CD14-positive monocyte (primary cell): ENCODE measurements at regions not wholly inside any gene's neighbourhood (a gene's known extent, or its start where the extent isn't known, plus 50 kb on each side); places are given as distances from the start of the nearest gene placed in this dataset.
"Not testable (repeated sequence)": the region's sequence is repeated elsewhere in the genome, so short reads cannot be mapped to it uniquely, and the experiment has no call there.

Experiments
- DNase-seq, 3 donors: peaks; one replicate each; pipeline ENCODE4 v3.0.0-alpha.2; 2011 to 2022
- H2AFZ ChIP-seq: 2 replicates; pipeline ENCODE4 v1.6.0; 2012; ENCODE audit warnings: mild to moderate bottlenecking, low read depth, low read length, inconsistent platforms; ENCODE audit not compliant: insufficient read depth, poor library complexity, severe bottlenecking
- H3K27ac ChIP-seq, 2 donors: 1 replicate in 1 of 2; 2 replicates in 1 of 2; pipeline ENCODE4 v1.5.1; 2012 to 2013; ENCODE audit warnings: low read length in 2 of 2, control low read depth in 1 of 2, inconsistent platforms in 1 of 2, low read depth in 1 of 2, mild to moderate bottlenecking in 1 of 2
- H3K27me3 ChIP-seq, 2 donors: one replicate each; pipeline versions ENCODE4 v1.6.0 to v1.6.1; 2011 to 2013; ENCODE audit warnings: low read length in 2 of 2; ENCODE audit not compliant: control insufficient read depth in 2 of 2, insufficient read depth in 2 of 2
- H3K36me3 ChIP-seq, 2 donors: replicated peaks in 1 of 2; 1 replicate in 1 of 2; 2 replicates in 1 of 2; pipeline versions ENCODE4 v1.5.1 to v1.6.1; 2012 to 2013; ENCODE audit warnings: low read length in 2 of 2, control low read depth in 1 of 2, inconsistent platforms in 1 of 2, mild to moderate bottlenecking in 1 of 2; ENCODE audit not compliant: insufficient read depth in 2 of 2, control insufficient read depth in 1 of 2
- H3K4me1 ChIP-seq, 2 donors: 1 replicate in 1 of 2; 2 replicates in 1 of 2; pipeline versions ENCODE4 v1.5.1 to v1.6.1; 2012 to 2013; ENCODE audit warnings: low read length in 2 of 2, control low read depth in 1 of 2, inconsistent platforms in 1 of 2, mild to moderate bottlenecking in 1 of 2, moderate library complexity in 1 of 2; ENCODE audit not compliant: insufficient read depth in 2 of 2, control insufficient read depth in 1 of 2
- H3K4me2 ChIP-seq: replicated peaks from 2 replicates; pipeline ENCODE3; 2012; ENCODE audit warnings: low read length, moderate library complexity, mild to moderate bottlenecking; ENCODE audit not compliant: poor library complexity, severe bottlenecking; ENCODE audit errors: extremely low read depth
- H3K4me3 ChIP-seq, 3 experiments: fragments of 200-600 bp in 1 of 3; sonication (generic) in 1 of 3; replicated peaks in 1 of 3; 1 replicate in 2 of 3; 2 replicates in 1 of 3; pipeline ENCODE4 v1.5.1; 2011 to 2013; ENCODE audit warnings: low read length in 3 of 3, mild to moderate bottlenecking in 3 of 3, control low read depth in 2 of 3, low read depth in 2 of 3, inconsistent platforms in 1 of 3, moderate library complexity in 1 of 3
- H3K79me2 ChIP-seq: 2 replicates; pipeline ENCODE4 v1.6.0; 2012; ENCODE audit warnings: mild to moderate bottlenecking, control low read depth, inconsistent platforms, low read length, moderate library complexity; ENCODE audit not compliant: insufficient read depth
- H3K9ac ChIP-seq: 2 replicates; pipeline ENCODE4 v1.6.0; 2017; ENCODE audit warnings: low read length, mild to moderate bottlenecking; ENCODE audit not compliant: insufficient read depth, poor library complexity, severe bottlenecking
- H3K9me3 ChIP-seq, 2 donors: replicated peaks in 1 of 2; 1 replicate in 1 of 2; 2 replicates in 1 of 2; pipeline versions ENCODE4 v1.5.1 to v1.6.1; 2012 to 2013; ENCODE audit warnings: low read length in 2 of 2, control low read depth in 1 of 2; ENCODE audit not compliant: control insufficient read depth in 1 of 2, insufficient read depth in 1 of 2
- H4K20me1 ChIP-seq: 2 replicates; pipeline ENCODE4 v1.6.0; 2012; ENCODE audit warnings: mild to moderate bottlenecking, low read length, control low read depth, moderate library complexity; ENCODE audit not compliant: insufficient read depth
- H3K27ac Mint-ChIP-seq, 7 donors: one replicate each; pipeline ENCODE4 v1.8.0; 2020; ENCODE audit warnings: mild to moderate bottlenecking in 7 of 7, mixed read lengths in 7 of 7, moderate library complexity in 6 of 7, inconsistent platforms in 2 of 7
- H3K27me3 Mint-ChIP-seq, 3 donors: one replicate each; pipeline ENCODE4 v1.8.0; 2021 to 2022; ENCODE audit warnings: low read depth in 3 of 3, mild to moderate bottlenecking in 3 of 3, mixed read lengths in 3 of 3, moderate library complexity in 3 of 3, inconsistent platforms in 1 of 3
- H3K36me3 Mint-ChIP-seq, 2 donors: one replicate each; pipeline ENCODE4 v1.8.0; 2020; ENCODE audit warnings: mixed read lengths in 2 of 2, inconsistent platforms in 1 of 2, mild to moderate bottlenecking in 1 of 2
- H3K4me1 Mint-ChIP-seq: one replicate; pipeline ENCODE4 v1.8.0; 2020; ENCODE audit warnings: mild to moderate bottlenecking, mixed read lengths
- H3K4me3 Mint-ChIP-seq, 2 donors: one replicate each; pipeline ENCODE4 v1.8.0; 2020; ENCODE audit warnings: mild to moderate bottlenecking in 2 of 2, mixed read lengths in 2 of 2, moderate library complexity in 1 of 2
- H3K9me3 Mint-ChIP-seq, 7 donors: one replicate each; pipeline ENCODE4 v1.8.0; 2020 to 2022; ENCODE audit warnings: mixed read lengths in 7 of 7, mild to moderate bottlenecking in 6 of 7, moderate library complexity in 6 of 7, inconsistent platforms in 2 of 7
- WGBS: methylation state at CpG from one replicate; pipeline ENCODE4 v1.1.5; 2013; ENCODE audit warnings: missing lambda C conversion rate; ENCODE audit not compliant: insufficient coverage; 5-methylcytosine and 5-hydroxymethylcytosine counted together
- intact Hi-C, 2 donors: fragments of 100-400 bp; cut with micrococcal nuclease; formaldehyde crosslinking; loops; one replicate each; pipeline versions ENCODE4 v1.15.0 to v1.15.1; 2023
- TF ChIP-seq, protein P1 (sequence below): fragments of 200-600 bp; IDR thresholded peaks from one replicate; pipeline ENCODE4 v1.8.0; 2022; ENCODE audit warnings: antibody characterized with exemption, mild to moderate bottlenecking

DNA sequence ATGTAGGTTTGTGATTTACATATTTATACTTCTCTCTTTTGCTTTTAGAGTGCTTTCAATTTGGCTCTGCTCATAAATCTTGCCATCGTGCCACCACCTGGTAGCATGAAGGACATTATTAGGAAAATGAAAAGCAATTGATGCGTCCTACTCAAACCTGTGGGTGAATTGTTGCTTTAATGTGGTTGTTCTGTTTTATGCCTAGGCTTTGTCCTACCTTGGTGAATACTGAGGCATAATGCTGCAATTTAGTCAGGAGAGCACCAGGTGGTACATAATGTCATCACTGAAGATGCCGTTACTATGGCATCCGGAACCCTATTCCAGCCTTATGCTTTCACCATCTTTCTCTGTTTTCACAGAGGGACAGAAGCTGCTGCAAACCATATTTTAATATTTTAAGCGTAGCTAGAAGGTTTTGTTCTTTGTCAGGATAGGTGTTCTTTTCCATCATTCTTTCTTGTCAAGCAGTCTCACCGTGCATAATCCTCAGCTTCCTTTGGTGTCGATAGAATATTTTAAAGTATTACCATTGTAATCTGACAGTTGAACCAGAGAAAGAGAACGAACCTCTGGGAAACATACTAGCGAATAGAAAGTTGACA lies 68.5 kb upstream of the PKP2 start:
- no peaks in the 10 kb centered on the region for H3K4me1 Mint-ChIP-seq
- no peak overlapping the region for H3K27ac Mint-ChIP-seq

DNA sequence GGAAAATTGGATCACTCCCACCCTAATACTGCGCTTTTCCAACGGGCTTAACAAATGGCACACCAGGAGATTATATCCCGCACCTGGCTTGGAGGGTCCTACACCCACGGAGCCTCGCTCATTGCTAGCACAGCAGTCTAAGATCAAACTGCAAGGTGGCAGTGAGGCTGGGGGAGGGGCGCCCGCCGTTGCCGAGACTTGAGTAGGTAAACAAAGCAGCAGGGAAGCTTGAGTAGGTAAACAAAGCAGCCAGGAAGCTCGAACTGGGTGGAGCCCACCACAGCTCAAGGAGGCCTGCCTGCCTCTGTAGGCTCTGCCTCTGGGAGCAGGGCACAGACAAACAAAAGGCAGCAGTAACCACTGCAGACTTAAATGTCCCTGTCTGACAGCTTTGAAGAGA lies 59.8 kb upstream of the PKP2 start:
- H3K9me3 Mint-ChIP-seq, result peaks cover 4 to 13% (median 8%) of the 10 kb centered on the region in 7 donors
- H3K4me3 ChIP-seq, H3K79me2 ChIP-seq, H3K27ac ChIP-seq, H3K9ac ChIP-seq, H2AFZ ChIP-seq, H4K20me1 ChIP-seq, H3K9me3 ChIP-seq, H3K4me1 ChIP-seq, DNase-seq, H3K4me1 Mint-ChIP-seq, H3K4me3 Mint-ChIP-seq, H3K36me3 ChIP-seq, H3K36me3 Mint-ChIP-seq, H3K27me3 Mint-ChIP-seq, H3K4me2 ChIP-seq, H3K27me3 ChIP-seq, H3K27ac Mint-ChIP-seq, intact Hi-C loops: not testable (repeated sequence)
- 91% methylated on average over 4 of the region's 10 CpGs for WGBS

More for the DNA sequence above, 68.5 kb upstream of the PKP2 start:
- no peak overlapping the region for H2AFZ ChIP-seq
- no peak overlapping the region for H3K9ac ChIP-seq
- Mint-ChIP-seq H3K36me3 (no peaks in the 10 kb centered on the region), H3K27me3 (peaks cover 0 to 3% (median 0%) of the 10 kb centered on the region in 3 donors), H3K4me3 (no peak overlapping the region), H3K9me3 (peaks cover 0 to 5% (median 0%) of the 10 kb centered on the region in 7 donors)
- no peaks in the 10 kb centered on the region for H4K20me1 ChIP-seq
- no peak overlapping the region for H3K27ac ChIP-seq
- intact Hi-C loops, result no loop called here
- H3K4me1 ChIP-seq, result no peaks in the 10 kb centered on the region
- H3K4me2 ChIP-seq, result no peak overlapping the region
- TF ChIP-seq, protein P1, sequence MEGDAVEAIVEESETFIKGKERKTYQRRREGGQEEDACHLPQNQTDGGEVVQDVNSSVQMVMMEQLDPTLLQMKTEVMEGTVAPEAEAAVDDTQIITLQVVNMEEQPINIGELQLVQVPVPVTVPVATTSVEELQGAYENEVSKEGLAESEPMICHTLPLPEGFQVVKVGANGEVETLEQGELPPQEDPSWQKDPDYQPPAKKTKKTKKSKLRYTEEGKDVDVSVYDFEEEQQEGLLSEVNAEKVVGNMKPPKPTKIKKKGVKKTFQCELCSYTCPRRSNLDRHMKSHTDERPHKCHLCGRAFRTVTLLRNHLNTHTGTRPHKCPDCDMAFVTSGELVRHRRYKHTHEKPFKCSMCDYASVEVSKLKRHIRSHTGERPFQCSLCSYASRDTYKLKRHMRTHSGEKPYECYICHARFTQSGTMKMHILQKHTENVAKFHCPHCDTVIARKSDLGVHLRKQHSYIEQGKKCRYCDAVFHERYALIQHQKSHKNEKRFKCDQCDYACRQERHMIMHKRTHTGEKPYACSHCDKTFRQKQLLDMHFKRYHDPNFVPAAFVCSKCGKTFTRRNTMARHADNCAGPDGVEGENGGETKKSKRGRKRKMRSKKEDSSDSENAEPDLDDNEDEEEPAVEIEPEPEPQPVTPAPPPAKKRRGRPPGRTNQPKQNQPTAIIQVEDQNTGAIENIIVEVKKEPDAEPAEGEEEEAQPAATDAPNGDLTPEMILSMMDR, result no peak
- DNase-seq, result no peak
- no peaks in the 10 kb centered on the region for H3K36me3 ChIP-seq
- no peaks in the 10 kb centered on the region for H3K9me3 ChIP-seq
- no peaks in the 10 kb centered on the region for H3K79me2 ChIP-seq
- no peak overlapping the region for H3K4me3 ChIP-seq
- no peaks in the 10 kb centered on the region for H3K27me3 ChIP-seq
- WGBS, result no CpG with 5 or more reads among the region's 9 CpGs
